ENCODE measurements at regions not wholly inside any gene's neighbourhood (a gene's known extent, or its start where the extent isn't known, plus 50 kb on each side); places are given as distances from the start of the nearest gene placed in this dataset.

GRCh38 chr18:66769375-66769774, 165.5 kb upstream of the CDH19 start:
- H3K4me1 Mint-ChIP-seq: no peaks in the 10 kb centered on the region
- DNase-seq (ENCODE audit: low spot score) (no peak), ATAC-seq (no peak)
- TF ChIP-seq OVOL2 (CRISPR knock-in tag; IDR thresholded peaks at IDR 0.05; ENCODE audit: borderline replicate concordance) (no peak), ZNF671 (CRISPR knock-in tag; IDR thresholded peaks at IDR 0.05) (no peak), NR2C2 (CRISPR knock-in tag; IDR thresholded peaks at IDR 0.05) (no peak), ATF2 (CRISPR knock-in tag; IDR thresholded peaks at IDR 0.05; ENCODE audit: borderline replicate concordance, low read depth) (no peak), ZNF219 (CRISPR knock-in tag; IDR thresholded peaks at IDR 0.05; ENCODE audit: borderline replicate concordance) (no peak), HMGA2 (CRISPR knock-in tag; IDR thresholded peaks at IDR 0.05) (no peak), CDX4 (CRISPR knock-in tag; IDR thresholded peaks at IDR 0.05; ENCODE audit: borderline replicate concordance) (no peak)
- no peaks in the 10 kb centered on the region for H3K9me3 Mint-ChIP-seq
- CTCF ChIA-PET: no interaction called here
- H3K27ac Mint-ChIP-seq: no peak overlapping the region
- no peaks in the 10 kb centered on the region for H3K27me3 Mint-ChIP-seq (ENCODE audit: low read depth)
- POLR2A ChIA-PET: no interaction called here
- H3K4me3 Mint-ChIP-seq: no peak overlapping the region
- H3K36me3 Mint-ChIP-seq: no peaks in the 10 kb centered on the region

- Mint-ChIP-seq H3K27ac (no peak overlapping the region), H3K36me3 (no peaks in the 10 kb centered on the region), H3K9me3 (no peaks in the 10 kb centered on the region), H3K27me3 (ENCODE audit: low read depth) (no peaks in the 10 kb centered on the region), H3K4me3 (no peak overlapping the region), H3K4me1 (peaks cover 10% of the 10 kb centered on the region)
- TF ChIP-seq ATF1 (CRISPR knock-in tag; IDR thresholded peaks at IDR 0.05) (no peak), E2F4 (CRISPR knock-in tag; IDR thresholded peaks at IDR 0.05; ENCODE audit: borderline replicate concordance, low read depth) (no peak), NR3C1 (CRISPR knock-in tag; conservative IDR thresholded peaks at IDR 0.05; ENCODE audit: low read depth) (no peak), ZNF317 (CRISPR knock-in tag; IDR thresholded peaks at IDR 0.05; ENCODE audit: borderline replicate concordance, low read depth) (no peak), ZNF219 (CRISPR knock-in tag; IDR thresholded peaks at IDR 0.05; ENCODE audit: borderline replicate concordance) (no peak), ZNF121 (CRISPR knock-in tag; IDR thresholded peaks at IDR 0.05) (no peak), ELF4 (CRISPR knock-in tag; IDR thresholded peaks at IDR 0.05; ENCODE audit: low read depth) (no peak), NFYB (CRISPR knock-in tag; conservative IDR thresholded peaks at IDR 0.05; ENCODE audit: low read depth) (no peak), AFF4 (CRISPR knock-in tag; IDR thresholded peaks at IDR 0.05; ENCODE audit: borderline replicate concordance) (no peak), TEAD4 (CRISPR knock-in tag; IDR thresholded peaks at IDR 0.05) (no peak), NR2C2 (CRISPR knock-in tag; IDR thresholded peaks at IDR 0.05) (no peak), SP1 (CRISPR knock-in tag; conservative IDR thresholded peaks at IDR 0.05) (no peak), FOXP4 (CRISPR knock-in tag; IDR thresholded peaks at IDR 0.05) (no peak), CDX4 (CRISPR knock-in tag; IDR thresholded peaks at IDR 0.05; ENCODE audit: borderline replicate concordance) (no peak), JAZF1 (CRISPR knock-in tag; IDR thresholded peaks at IDR 0.05) (no peak), USF1 (CRISPR knock-in tag; IDR thresholded peaks at IDR 0.05) (no peak)
- DNase-seq (ENCODE audit: low spot score) (no peak), ATAC-seq (no peak)
- CTCF ChIA-PET: no interaction called here
- POLR2A ChIA-PET: no interaction called here
These were observed 160.3 kb upstream of the CDH19 start for GRCh38 chr18:66764230-66764629.
